MM.1S (cell line): ENCODE measurements at regions not wholly inside any gene's neighbourhood (a gene's known extent, or its start where the extent isn't known, plus 50 kb on each side); places are given as distances from the start of the nearest gene placed in this dataset.

Experiments
- CTCF ChIP-seq: fragments of 300-600 bp; sonication (generic); IDR thresholded peaks from 2 replicates; pipeline ENCODE4 v1.5.1; 2016; ENCODE audit warnings: antibody characterized with exemption, low read length, mixed read lengths
- EZH2phosphoT487 ChIP-seq: fragments of 300-600 bp; sonication (generic); IDR thresholded peaks from 2 replicates; pipeline ENCODE4 v1.6.1; 2018; ENCODE audit warnings: antibody characterized with exemption, low read length

- TF ChIP-seq EZH2phosphoT487 (no peak), CTCF (no peak)
Observed at GRCh38 chr1:203404546-203404945, 53.6 kb upstream of the FMOD start.
